ENCODE measurements at regions not wholly inside any gene's neighbourhood (a gene's known extent, or its start where the extent isn't known, plus 50 kb on each side); places are given as distances from the start of the nearest gene placed in this dataset.

GRCh38 chr21:23698619-23699018, 1908.7 kb downstream of the MRPL39 start (continued):
- no peak for TF ChIP-seq EP300 (IDR thresholded peaks at IDR 0.05)
- TF ChIP-seq KDM1A (IDR thresholded peaks at IDR 0.05; ENCODE audit: low read depth) = no peak
- no peak for TF ChIP-seq RNF2 (IDR thresholded peaks at IDR 0.05; ENCODE audit: borderline replicate concordance, low read depth)
- TF ChIP-seq ZNF302 (CRISPR knock-in tag; IDR thresholded peaks at IDR 0.05) = no peak

- Histone ChIP-seq H3K27ac (no peak overlapping the region), H3K9me3 (no peaks in the 10 kb centered on the region), H3K4me3 (no peak overlapping the region), H3K4me1 (no peaks in the 10 kb centered on the region), H3K4me2 (no peak overlapping the region)
- FAIRE-seq (no peak), DNase-seq (ENCODE audit: low read depth in 1 of 2, low spot score in 1 of 2) (no peak), ATAC-seq (no peak)
- TF ChIP-seq MYC (IDR thresholded peaks at IDR 0.05; ENCODE audit: borderline replicate concordance, low read length) (no peak), JUN (IDR thresholded peaks at IDR 0.05) (no peak), ZSCAN20 (CRISPR knock-in tag; IDR thresholded peaks at IDR 0.05) (no peak), FOXS1 (CRISPR knock-in tag; IDR thresholded peaks at IDR 0.05) (no peak), ZFP36 (IDR thresholded peaks at IDR 0.05; ENCODE audit: borderline replicate concordance, partially characterized antibody) (no peak), RAD21 (conservative IDR thresholded peaks at IDR 0.05 in 1 of 2, IDR thresholded peaks at IDR 0.05 in 1 of 2) (no peak), E2F6 (IDR thresholded peaks at IDR 0.05; ENCODE audit: borderline replicate concordance, low read depth) (no peak), HMGXB4 (CRISPR knock-in tag; IDR thresholded peaks at IDR 0.05; ENCODE audit: borderline replicate concordance) (no peak), HDAC2 (IDR thresholded peaks at IDR 0.05) (no peak)
- CTCF ChIA-PET = no interaction called here
- 12% methylated on average over 5 of the region's 5 CpGs for WGBS (ENCODE audit: missing lambda C conversion rate)
- POLR2A ChIA-PET = no interaction called here
Measured at GRCh38 chr21:23695443-23695842, 1911.8 kb downstream of the MRPL39 start.

- Histone ChIP-seq H3K4me1 (no peaks in the 10 kb centered on the region), H3K9me3 (no peaks in the 10 kb centered on the region), H3K27ac (no peak overlapping the region), H3K4me2 (no peak overlapping the region), H3K4me3 (no peak overlapping the region)
- ATAC-seq (no peak), DNase-seq (ENCODE audit: low read depth in 1 of 2, low spot score in 1 of 2) (no peak), FAIRE-seq (no peak)
- ChIA-PET CTCF (no interaction called here), POLR2A (no interaction called here)
- no peak for TF ChIP-seq ZNF302 (CRISPR knock-in tag; IDR thresholded peaks at IDR 0.05)
- no peak for TF ChIP-seq CBX2 (IDR thresholded peaks at IDR 0.05; ENCODE audit: borderline replicate concordance, low read depth)
- no peak for TF ChIP-seq ELK1 (IDR thresholded peaks at IDR 0.05; ENCODE audit: low read depth, low read length)
- TF ChIP-seq ZSCAN20 (CRISPR knock-in tag; IDR thresholded peaks at IDR 0.05) = no peak
- TF ChIP-seq FOSB (CRISPR knock-in tag; IDR thresholded peaks at IDR 0.05) = no peak
- no peak for TF ChIP-seq MAFK (IDR thresholded peaks at IDR 0.05; ENCODE audit: partially characterized antibody)
Measured at GRCh38 chr21:23694390-23694789, 1912.9 kb downstream of the MRPL39 start.

GRCh38 chr21:23690316-23690715, 1917.0 kb downstream of the MRPL39 start:
- Histone ChIP-seq H3K4me3 (no peak overlapping the region), H3K9me3 (no peaks in the 10 kb centered on the region), H3K4me1 (no peaks in the 10 kb centered on the region), H3K27ac (no peak overlapping the region), H3K4me2 (no peak overlapping the region)
- no peak for DNase-seq (ENCODE audit: low read depth in 1 of 2, low spot score in 1 of 2)
- WGBS (ENCODE audit: missing lambda C conversion rate) = 10% methylated on average over 3 of the region's 3 CpGs
- CTCF ChIA-PET = no interaction called here
- FAIRE-seq = no peak
- POLR2A ChIA-PET = no interaction called here
- no peak for TF ChIP-seq JUN (IDR thresholded peaks at IDR 0.05)
- ATAC-seq = no peak

Data from A549 (cell line).